PC-9 (cell line): ENCODE measurements at regions not wholly inside any gene's neighbourhood (a gene's known extent, or its start where the extent isn't known, plus 50 kb on each side); places are given as distances from the start of the nearest gene placed in this dataset.

Source experiments
- EZH2 ChIP-seq: fragments of 200-600 bp; sonication (generic); IDR thresholded peaks from 2 replicates; pipeline ENCODE4 v1.8.0; 2017; ENCODE audit warnings: antibody characterized with exemption, low read depth
- TF ChIP-seq, protein P1 (sequence below): fragments of 200-600 bp; sonication (generic); conservative IDR thresholded peaks from 2 replicates; pipeline ENCODE4 v1.6.1; 2017; ENCODE audit warnings: mixed run types, antibody characterized with exemption, mild to moderate bottlenecking, moderate library complexity

DNA sequence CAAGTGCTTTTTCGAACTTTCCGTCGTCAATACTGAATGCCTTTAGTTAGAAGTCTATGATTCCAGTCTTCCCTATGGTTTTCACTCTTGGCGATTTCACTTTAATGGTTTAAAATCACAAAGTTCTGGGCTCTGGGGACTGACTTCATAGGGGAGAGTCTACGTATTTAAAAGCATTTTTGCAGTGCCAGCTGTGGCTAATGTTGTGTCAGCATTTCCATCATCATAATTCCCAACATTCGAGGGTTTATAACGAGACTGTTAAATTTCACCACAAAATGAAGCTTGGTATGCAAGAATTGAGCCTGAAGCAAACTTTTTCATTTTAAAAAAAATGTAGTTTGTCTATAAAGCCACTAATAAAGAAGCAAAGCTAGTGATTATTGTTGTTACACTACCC lies 242.7 kb downstream of the SOX4 start:
- TF ChIP-seq, protein P1, sequence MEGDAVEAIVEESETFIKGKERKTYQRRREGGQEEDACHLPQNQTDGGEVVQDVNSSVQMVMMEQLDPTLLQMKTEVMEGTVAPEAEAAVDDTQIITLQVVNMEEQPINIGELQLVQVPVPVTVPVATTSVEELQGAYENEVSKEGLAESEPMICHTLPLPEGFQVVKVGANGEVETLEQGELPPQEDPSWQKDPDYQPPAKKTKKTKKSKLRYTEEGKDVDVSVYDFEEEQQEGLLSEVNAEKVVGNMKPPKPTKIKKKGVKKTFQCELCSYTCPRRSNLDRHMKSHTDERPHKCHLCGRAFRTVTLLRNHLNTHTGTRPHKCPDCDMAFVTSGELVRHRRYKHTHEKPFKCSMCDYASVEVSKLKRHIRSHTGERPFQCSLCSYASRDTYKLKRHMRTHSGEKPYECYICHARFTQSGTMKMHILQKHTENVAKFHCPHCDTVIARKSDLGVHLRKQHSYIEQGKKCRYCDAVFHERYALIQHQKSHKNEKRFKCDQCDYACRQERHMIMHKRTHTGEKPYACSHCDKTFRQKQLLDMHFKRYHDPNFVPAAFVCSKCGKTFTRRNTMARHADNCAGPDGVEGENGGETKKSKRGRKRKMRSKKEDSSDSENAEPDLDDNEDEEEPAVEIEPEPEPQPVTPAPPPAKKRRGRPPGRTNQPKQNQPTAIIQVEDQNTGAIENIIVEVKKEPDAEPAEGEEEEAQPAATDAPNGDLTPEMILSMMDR, result no peak
- TF ChIP-seq EZH2, result no peak
